Activated CD4-positive, alpha-beta memory T cell treated with anti-CD3 and anti-CD28 coated beads, Interleukin-2, amount 10 ng/mL, durations not matched to agents 7 days and 5 days (primary cell): ENCODE measurements at regions not wholly inside any gene's neighbourhood (a gene's known extent, or its start where the extent isn't known, plus 50 kb on each side); places are given as distances from the start of the nearest gene placed in this dataset.

Experiments used
- CTCF ChIA-PET: fragments of 350-600 bp; sonication (Branson Sonifier 250); formaldehyde crosslinking; loops from one replicate; lab custom pipeline; 2021; ENCODE audit warnings: antibody characterized with exemption, inconsistent platforms; lab: Charles Lee
- POLR2A ChIA-PET: fragments of 350-600 bp; sonication (Branson Sonifier 250); formaldehyde crosslinking; loops from one replicate; lab custom pipeline; 2021; ENCODE audit warnings: antibody characterized with exemption; lab: Charles Lee
- DNase-seq: peaks from one replicate; pipeline ENCODE4 v3.0.0-alpha.2; 2020
- H3K27ac Mint-ChIP-seq: one replicate; pipeline ENCODE4 v1.8.0; 2021; ENCODE audit warnings: mild to moderate bottlenecking, mixed read lengths
- H3K27me3 Mint-ChIP-seq: one replicate; pipeline ENCODE4 v1.8.0; 2021; ENCODE audit warnings: mixed read lengths
- H3K36me3 Mint-ChIP-seq: one replicate; pipeline ENCODE4 v1.8.0; 2021; ENCODE audit warnings: low read depth, mixed read lengths
- H3K4me1 Mint-ChIP-seq: one replicate; pipeline ENCODE4 v1.8.0; 2021; ENCODE audit warnings: mixed read lengths
- H3K4me3 Mint-ChIP-seq: one replicate; pipeline ENCODE4 v1.8.0; 2021; ENCODE audit warnings: mild to moderate bottlenecking, mixed read lengths
- H3K9me3 Mint-ChIP-seq: one replicate; pipeline ENCODE4 v1.8.0; 2021; ENCODE audit warnings: mixed read lengths

DNA sequence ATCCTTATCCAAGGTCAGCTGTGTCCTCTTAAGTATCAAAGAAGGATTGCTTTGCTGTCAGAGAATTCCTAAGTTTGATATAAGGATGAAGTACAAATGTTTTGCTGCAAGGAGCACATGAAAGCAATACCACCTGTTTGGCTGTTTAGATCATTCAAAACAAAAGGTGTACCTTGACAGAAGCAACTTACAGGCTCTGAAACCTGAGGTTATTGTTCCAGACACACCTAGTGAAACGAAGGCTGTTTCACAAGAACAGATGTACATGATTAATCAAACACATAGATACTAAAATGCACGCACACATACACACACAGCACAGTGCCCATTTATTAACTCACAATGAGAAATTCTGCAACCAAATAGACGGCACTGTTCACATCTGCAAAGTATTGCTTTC lies 166.2 kb downstream of the RBM43 start:
- no peaks in the 10 kb centered on the region for H3K4me1 Mint-ChIP-seq
- ChIA-PET CTCF (no interaction called here), POLR2A (no interaction called here)
- no peak for DNase-seq
- H3K36me3 Mint-ChIP-seq: no peaks in the 10 kb centered on the region
- peaks cover 6% of the 10 kb centered on the region for H3K27me3 Mint-ChIP-seq
- no peak overlapping the region for H3K27ac Mint-ChIP-seq
- no peaks in the 10 kb centered on the region for H3K9me3 Mint-ChIP-seq
- H3K4me3 Mint-ChIP-seq: no peak overlapping the region

GRCh38 chr2:151091583-151091982 lies 170.1 kb downstream of the RBM43 start:
- POLR2A ChIA-PET: no interaction called here
- H3K36me3 Mint-ChIP-seq: no peaks in the 10 kb centered on the region
- CTCF ChIA-PET: no interaction called here
- H3K27ac Mint-ChIP-seq: no peak overlapping the region
- no peaks in the 10 kb centered on the region for H3K9me3 Mint-ChIP-seq
- DNase-seq: no peak
- peaks cover 5% of the 10 kb centered on the region for H3K27me3 Mint-ChIP-seq
- H3K4me3 Mint-ChIP-seq: no peak overlapping the region
- H3K4me1 Mint-ChIP-seq: no peaks in the 10 kb centered on the region

DNA sequence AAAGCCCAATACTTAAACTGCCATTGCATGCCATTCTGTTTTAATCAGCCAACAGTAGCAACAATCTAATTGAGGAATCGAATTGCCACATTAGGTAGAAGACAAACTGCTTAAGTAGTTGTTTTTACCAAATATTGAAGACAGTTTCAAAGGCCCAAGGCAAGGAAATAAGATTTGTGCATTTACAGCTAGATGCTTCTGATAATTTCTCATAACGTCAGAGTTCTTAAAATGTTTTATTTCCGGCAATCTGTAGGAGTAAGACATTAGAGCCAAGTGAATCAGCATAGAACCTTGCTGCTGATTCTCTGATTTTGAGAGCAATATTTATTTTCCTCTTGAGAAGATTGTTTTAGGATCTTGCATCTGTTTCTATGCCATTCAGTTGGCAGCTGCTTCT lies 174.3 kb downstream of the RBM43 start:
- H3K27ac Mint-ChIP-seq: no peak overlapping the region
- no peaks in the 10 kb centered on the region for H3K4me1 Mint-ChIP-seq
- H3K27me3 Mint-ChIP-seq: peaks cover 5% of the 10 kb centered on the region
- no peak for DNase-seq
- H3K4me3 Mint-ChIP-seq: no peak overlapping the region
- H3K36me3 Mint-ChIP-seq: no peaks in the 10 kb centered on the region
- CTCF ChIA-PET: no interaction called here
- POLR2A ChIA-PET: no interaction called here
- H3K9me3 Mint-ChIP-seq: no peaks in the 10 kb centered on the region

DNA sequence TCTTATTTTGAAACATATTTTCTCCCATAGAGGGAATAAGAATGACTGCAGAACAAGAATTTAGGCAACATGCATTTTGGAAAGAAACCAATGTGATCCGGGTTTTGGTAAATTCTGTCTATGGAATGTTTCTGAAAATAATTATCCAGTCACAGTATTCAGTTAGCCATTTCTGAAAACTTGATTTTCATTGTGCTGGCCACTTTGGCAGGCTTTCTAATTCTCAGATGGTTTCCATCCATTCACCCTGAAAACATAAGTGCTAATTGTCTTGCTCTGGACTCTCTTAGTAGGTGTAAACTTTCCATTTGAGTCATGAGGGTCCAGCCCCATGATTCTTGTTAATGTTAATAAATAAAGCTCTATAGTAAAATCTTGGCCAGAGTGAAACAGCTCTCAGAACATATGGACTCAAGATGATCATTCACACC lies 176.5 kb downstream of the RBM43 start:
- no peak for DNase-seq
- peaks cover 3% of the 10 kb centered on the region for H3K27me3 Mint-ChIP-seq
- ChIA-PET POLR2A (no interaction called here), CTCF (interaction anchor here (0.6 to 1.4 kb wide), 2 partner anchors 33 to 894 kb away, joined by 3 read pairs; no protein-coding TSS in a partner anchor)
- H3K36me3 Mint-ChIP-seq: no peaks in the 10 kb centered on the region
- no peaks in the 10 kb centered on the region for H3K4me1 Mint-ChIP-seq
- no peaks in the 10 kb centered on the region for H3K9me3 Mint-ChIP-seq
- no peak overlapping the region for H3K27ac Mint-ChIP-seq
- H3K4me3 Mint-ChIP-seq: no peak overlapping the region

DNA sequence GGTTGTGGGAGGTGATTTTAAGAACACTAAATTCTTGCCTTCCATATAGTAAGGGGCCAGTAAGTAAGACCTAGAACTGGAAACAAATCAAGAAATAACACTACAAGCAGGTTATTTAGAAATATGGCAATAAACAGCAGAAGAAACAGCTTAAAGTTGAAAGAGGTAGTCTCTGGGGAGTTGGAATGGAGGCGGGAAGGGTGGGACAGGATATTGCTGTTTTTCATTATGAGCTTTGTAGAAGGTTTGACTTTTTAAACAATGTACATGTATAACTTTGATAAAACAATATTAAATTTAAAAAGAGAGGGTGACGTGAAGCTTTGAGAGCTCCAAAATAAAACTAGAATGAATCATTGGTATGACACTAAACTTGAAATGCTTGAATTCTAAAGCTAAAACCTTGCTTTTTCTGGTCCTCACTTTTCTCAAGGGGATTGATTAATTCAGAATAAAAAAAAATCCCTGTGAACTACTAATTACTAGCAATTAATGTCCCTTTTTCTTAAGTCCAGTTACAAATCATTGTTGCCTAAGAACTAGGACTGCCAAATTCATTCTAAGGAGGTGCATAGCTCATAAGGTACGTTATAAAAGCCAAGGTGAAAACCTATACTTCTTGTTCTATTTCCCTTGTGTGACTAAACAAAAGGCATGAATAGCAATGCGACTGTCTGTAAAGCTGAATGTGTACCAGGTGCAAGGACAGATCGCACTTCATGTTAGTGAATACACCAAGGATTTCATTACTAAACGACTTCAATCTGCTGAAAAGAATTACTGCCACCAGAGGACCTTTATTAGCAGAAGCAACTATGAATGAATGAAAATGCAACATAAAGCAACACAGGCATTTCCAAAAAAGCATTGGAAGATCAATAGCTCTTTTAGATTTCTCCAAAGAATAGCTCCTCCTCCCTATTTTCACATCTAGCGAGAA lies 177.5 kb downstream of the RBM43 start:
- Mint-ChIP-seq H3K27ac (no peak overlapping the region), H3K9me3 (no peaks in the 10 kb centered on the region), H3K27me3 (peaks cover 2% of the 10 kb centered on the region), H3K36me3 (no peaks in the 10 kb centered on the region), H3K4me3 (no peak overlapping the region), H3K4me1 (no peaks in the 10 kb centered on the region)
- POLR2A ChIA-PET: no interaction called here
- CTCF ChIA-PET: interaction anchor here (1.4 kb wide), 2 partner anchors 32 to 155 kb away, joined by 3 to 4 read pairs; no protein-coding TSS in a partner anchor
- DNase-seq: no peak

DNA sequence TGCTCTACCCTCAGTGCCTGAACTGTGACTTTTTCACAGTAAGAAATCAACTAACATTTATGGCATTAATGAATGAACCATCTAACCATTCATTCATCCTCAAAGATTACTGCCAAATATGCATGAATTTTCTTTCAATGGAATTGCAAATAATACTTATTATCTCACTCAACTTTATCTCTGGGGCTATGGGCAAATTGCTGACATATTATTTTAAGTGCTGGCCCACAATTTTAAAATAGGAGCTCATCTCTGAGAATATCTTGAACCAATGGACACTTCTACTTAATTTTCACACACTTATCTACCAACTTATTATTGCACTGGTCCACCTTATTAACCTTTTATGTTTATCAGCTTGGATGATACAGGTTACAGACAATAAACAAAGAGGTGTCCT lies 182.8 kb downstream of the RBM43 start:
- no peak for DNase-seq
- Mint-ChIP-seq H3K27me3 (no peaks in the 10 kb centered on the region), H3K36me3 (no peaks in the 10 kb centered on the region), H3K4me3 (no peak overlapping the region), H3K27ac (no peak overlapping the region), H3K9me3 (no peaks in the 10 kb centered on the region), H3K4me1 (no peaks in the 10 kb centered on the region)
- ChIA-PET CTCF (no interaction called here), POLR2A (no interaction called here)

DNA sequence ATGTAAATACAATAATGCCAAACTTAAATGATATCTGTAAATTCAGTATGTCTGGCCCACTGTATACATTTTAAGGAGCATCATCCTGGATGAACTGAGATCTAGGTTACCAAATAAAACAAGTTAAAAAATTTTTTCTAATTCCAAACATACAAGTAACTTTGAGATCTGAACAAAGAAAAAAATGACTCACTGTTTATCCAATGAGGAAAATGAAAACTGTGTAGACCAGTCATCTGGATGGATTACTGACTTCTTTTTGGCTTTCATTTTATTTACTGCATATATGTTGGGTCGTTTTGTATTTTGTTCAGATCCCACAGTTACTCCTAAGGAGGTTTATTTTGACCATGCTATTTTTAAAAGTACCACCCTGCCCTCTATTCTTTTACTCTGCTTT lies 189.8 kb downstream of the RBM43 start:
- no peaks in the 10 kb centered on the region for H3K4me1 Mint-ChIP-seq
- no peak overlapping the region for H3K27ac Mint-ChIP-seq
- no peaks in the 10 kb centered on the region for H3K36me3 Mint-ChIP-seq
- no peak for DNase-seq
- H3K9me3 Mint-ChIP-seq: no peaks in the 10 kb centered on the region
- ChIA-PET POLR2A (no interaction called here), CTCF (no interaction called here)
- no peaks in the 10 kb centered on the region for H3K27me3 Mint-ChIP-seq
- no peak overlapping the region for H3K4me3 Mint-ChIP-seq

DNA sequence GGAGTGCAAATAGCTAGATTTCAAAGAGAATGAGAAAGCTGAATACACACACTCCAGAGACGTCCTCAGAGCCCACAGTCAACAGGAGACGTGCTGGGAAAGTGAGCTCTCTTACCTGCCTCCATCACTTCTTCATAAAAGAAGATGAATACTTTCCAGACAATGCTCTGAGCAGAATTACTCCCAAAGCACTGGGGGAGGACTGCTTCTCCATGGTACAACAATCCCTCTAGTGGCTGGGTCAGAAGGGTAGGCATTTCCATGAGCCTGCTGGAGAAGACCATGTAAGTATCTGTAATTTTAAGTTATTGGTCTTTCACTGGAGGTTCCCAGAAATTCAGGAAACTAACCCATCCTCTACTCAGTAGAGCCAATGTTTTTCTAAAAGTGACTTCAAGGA lies 190.3 kb downstream of the RBM43 start:
- CTCF ChIA-PET: no interaction called here

DNA sequence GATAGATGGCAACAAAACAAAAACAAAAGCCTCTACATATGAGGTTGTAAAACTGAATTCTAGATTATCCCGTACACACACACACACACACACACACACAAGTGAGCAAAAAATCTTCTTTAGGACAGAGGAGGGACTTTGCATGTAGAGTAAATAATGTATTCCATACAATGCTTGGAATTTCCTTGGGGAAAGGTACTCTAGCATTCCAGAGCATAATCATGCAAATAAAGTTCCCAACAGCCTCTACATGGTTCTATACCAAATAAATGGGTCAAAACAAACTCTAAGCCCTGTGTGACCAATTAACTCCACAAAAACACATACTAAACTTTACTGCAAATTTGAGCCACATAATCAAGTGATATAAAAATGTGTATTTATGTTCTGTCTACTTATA lies 191.4 kb downstream of the RBM43 start:
- H3K4me1 Mint-ChIP-seq: no peaks in the 10 kb centered on the region
- H3K4me3 Mint-ChIP-seq: no peak overlapping the region
- ChIA-PET POLR2A (no interaction called here), CTCF (no interaction called here)
- DNase-seq: no peak
- H3K27ac Mint-ChIP-seq: no peak overlapping the region
- no peaks in the 10 kb centered on the region for H3K9me3 Mint-ChIP-seq
- no peaks in the 10 kb centered on the region for H3K27me3 Mint-ChIP-seq
- H3K36me3 Mint-ChIP-seq: no peaks in the 10 kb centered on the region

More for the DNA sequence above, 190.3 kb downstream of the RBM43 start:
- no peak overlapping the region for H3K27ac Mint-ChIP-seq
- H3K9me3 Mint-ChIP-seq: no peaks in the 10 kb centered on the region
- DNase-seq: no peak
- H3K27me3 Mint-ChIP-seq: no peaks in the 10 kb centered on the region
- H3K4me3 Mint-ChIP-seq: no peak overlapping the region
- POLR2A ChIA-PET: no interaction called here
- H3K36me3 Mint-ChIP-seq: no peaks in the 10 kb centered on the region
- no peaks in the 10 kb centered on the region for H3K4me1 Mint-ChIP-seq

DNA sequence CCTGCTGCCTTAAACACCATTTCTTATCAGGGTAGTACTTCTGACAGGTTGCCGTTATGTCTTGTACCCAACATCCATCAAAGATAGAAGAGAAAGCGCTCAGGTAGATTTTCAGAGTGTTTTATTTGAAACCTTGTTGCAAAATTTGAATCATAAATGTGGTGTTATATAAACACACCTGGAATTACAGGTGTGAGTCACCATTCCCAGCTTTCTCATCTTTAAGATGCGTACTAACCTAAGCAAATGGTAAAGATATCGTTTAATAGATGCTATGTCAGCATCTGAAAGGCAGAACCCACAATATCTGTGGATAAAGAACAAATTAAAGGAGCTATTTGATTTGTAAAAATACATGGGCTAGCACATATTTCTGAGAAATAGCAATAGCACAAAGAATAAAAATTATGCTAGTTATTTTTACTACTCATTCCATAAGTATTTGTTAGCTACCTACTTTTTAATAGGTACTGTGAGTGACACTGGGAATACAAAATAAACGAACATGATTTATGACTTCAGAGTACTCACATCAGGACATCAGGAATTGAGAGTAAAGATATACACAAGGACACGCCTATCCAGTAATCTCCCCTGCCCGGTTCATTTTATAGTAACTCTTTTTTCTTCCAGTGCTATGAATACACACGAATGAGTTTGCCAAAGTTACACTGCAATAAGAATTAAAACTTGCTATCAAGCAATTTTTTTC lies 193.8 kb downstream of the RBM43 start:
- Mint-ChIP-seq H3K36me3 (no peaks in the 10 kb centered on the region), H3K27ac (no peak overlapping the region), H3K4me1 (no peaks in the 10 kb centered on the region), H3K9me3 (no peaks in the 10 kb centered on the region), H3K27me3 (no peaks in the 10 kb centered on the region), H3K4me3 (no peak overlapping the region)
- ChIA-PET CTCF (no interaction called here), POLR2A (no interaction called here)
- DNase-seq: no peak

DNA sequence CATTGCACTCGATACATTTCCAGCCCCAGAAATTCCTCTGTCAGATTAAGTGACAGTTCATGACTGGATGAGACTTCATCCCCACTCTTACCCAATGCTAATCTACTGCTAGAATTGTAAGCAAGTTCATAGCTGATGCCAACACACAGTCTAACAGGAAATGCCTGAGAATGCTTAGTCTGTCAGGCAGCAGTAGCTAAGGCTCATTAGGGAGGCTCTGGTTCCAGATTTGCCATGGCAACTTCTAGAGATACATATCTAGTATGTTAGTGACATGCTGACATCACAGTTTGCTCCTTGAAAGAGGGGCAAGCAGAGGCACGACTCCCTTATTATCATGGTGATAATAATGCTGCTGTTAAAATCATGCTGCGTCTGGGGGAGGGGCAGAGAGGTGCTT lies 198.4 kb downstream of the RBM43 start:
- H3K27ac Mint-ChIP-seq: no peak overlapping the region
- H3K36me3 Mint-ChIP-seq: no peaks in the 10 kb centered on the region
- H3K27me3 Mint-ChIP-seq: peaks cover 4% of the 10 kb centered on the region
- no peak for DNase-seq
- no peak overlapping the region for H3K4me3 Mint-ChIP-seq
- POLR2A ChIA-PET: no interaction called here
- no peaks in the 10 kb centered on the region for H3K4me1 Mint-ChIP-seq
- H3K9me3 Mint-ChIP-seq: no peaks in the 10 kb centered on the region
- CTCF ChIA-PET: no interaction called here

- Mint-ChIP-seq H3K4me3 (no peak overlapping the region), H3K4me1 (no peaks in the 10 kb centered on the region), H3K27me3 (peaks cover 4% of the 10 kb centered on the region), H3K36me3 (no peaks in the 10 kb centered on the region), H3K9me3 (no peaks in the 10 kb centered on the region), H3K27ac (no peak overlapping the region)
- CTCF ChIA-PET: no interaction called here
- no peak for DNase-seq
- POLR2A ChIA-PET: no interaction called here
Measured at GRCh38 chr2:151060287-151060686, 201.4 kb downstream of the RBM43 start.

DNA sequence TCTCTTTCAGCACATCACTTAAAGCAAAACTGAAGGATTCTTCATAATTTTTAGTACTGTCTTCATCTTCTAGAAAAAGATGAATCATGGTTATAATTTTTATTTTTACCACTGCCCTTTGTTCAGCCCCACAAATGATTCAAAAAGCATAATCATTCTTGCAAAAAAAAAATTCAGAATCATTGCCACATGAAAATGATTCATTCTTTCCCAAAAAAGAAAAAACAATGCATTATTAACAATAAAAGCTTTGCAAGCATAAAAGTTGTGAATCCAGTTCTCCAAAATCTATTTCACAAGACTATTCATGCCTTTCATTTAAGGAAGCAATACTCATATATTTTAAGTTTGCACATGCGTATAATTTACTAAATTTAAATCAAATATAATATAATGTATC lies 204.8 kb downstream of the RBM43 start:
- POLR2A ChIA-PET: no interaction called here
- no peak overlapping the region for H3K4me3 Mint-ChIP-seq
- DNase-seq: no peak
- peaks cover 4% of the 10 kb centered on the region for H3K27me3 Mint-ChIP-seq
- CTCF ChIA-PET: no interaction called here
- H3K36me3 Mint-ChIP-seq: no peaks in the 10 kb centered on the region
- no peaks in the 10 kb centered on the region for H3K9me3 Mint-ChIP-seq
- no peaks in the 10 kb centered on the region for H3K4me1 Mint-ChIP-seq
- H3K27ac Mint-ChIP-seq: no peak overlapping the region
